Cardiac fibroblast (primary cell): ENCODE measurements at regions not wholly inside any gene's neighbourhood (a gene's known extent, or its start where the extent isn't known, plus 50 kb on each side); places are given as distances from the start of the nearest gene placed in this dataset.

ENCODE experiments used
- DNase-seq, 2 donors: peaks; one replicate each; pipeline versions ENCODE4 v3.0.0 to v3.0.0-alpha.2; 2010; ENCODE audit warnings: low read depth in 2 of 2
- H3K4me3 ChIP-seq, 2 donors: replicated peaks in 1 of 2; 1 replicate in 1 of 2; 2 replicates in 1 of 2; pipeline ENCODE4 v1.5.1; 2011; ENCODE audit warnings: low read depth in 2 of 2, low read length in 2 of 2, mild to moderate bottlenecking in 2 of 2, moderate library complexity in 1 of 2
- CTCF ChIP-seq: IDR thresholded peaks from one replicate; pipeline ENCODE4 v1.5.1; 2011; ENCODE audit warnings: low read depth, mild to moderate bottlenecking, low read length, inconsistent platforms

DNA sequence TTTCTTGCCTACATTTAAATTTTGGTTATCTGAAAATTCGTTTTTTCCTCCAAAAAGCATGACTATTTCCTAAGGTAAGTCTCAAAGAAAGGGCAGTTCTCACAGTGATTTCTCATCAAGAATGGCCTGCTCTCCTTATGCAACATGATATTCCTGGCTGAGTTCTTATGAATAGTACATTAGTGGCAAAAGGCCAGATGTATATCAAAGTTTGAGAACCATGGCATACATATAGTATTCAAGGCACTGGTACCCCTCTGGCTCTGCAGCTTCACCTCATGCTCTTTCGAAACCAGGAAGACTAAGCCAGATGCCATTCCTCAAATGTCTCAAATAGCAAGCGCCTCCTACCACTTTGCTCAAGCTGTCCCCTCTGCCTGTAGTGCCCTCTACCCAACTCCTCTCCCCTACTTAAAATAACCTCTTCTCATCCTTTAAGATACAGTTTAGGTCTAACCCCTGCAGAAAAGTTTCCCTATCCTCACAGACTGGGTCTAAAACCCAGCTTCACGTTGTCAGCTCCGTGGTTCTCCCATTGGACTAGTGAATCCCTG lies 280.3 kb downstream of the HACE1 start:
- H3K4me3 ChIP-seq = no peak overlapping the region
- peak; percentile 32 to 39 for DNase-seq
- no peak for TF ChIP-seq CTCF

- TF ChIP-seq CTCF = no peak
- no peak for DNase-seq
- H3K4me3 ChIP-seq = no peak overlapping the region
Observed at GRCh38 chr6:104575536-104575935, 284.2 kb downstream of the HACE1 start.

DNA sequence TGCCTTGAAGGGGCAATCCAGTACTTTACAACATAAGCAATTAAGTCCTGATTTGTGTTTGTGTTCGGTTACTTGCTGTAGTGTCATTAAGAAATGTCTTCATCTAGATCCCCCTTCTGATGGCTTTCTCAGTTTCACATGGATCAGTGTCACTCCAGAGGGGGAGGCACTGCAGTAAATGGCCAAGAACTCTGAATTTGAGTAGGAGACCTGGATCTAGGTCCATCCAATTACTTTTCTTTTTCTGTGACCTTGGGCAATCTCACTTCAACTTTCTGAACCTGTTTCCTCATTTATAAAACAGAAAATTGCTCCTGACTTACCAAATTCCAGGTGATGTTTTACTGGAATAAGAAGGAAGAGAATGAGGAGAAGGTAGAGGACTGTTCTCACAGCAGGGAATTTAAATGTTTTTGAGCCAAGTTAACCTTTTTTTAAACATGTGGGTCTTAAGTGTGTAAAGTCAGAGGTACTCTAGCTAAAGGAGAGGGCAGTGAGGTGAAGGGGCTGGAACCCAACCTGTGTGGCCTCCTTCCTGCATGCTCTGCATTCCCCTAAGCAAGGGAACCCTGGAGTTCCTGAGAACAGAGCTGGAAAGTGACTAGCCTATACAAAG lies 285.5 kb downstream of the HACE1 start:
- no peak for DNase-seq
- no peak for TF ChIP-seq CTCF
- no peak overlapping the region for H3K4me3 ChIP-seq

GRCh38 chr6:104573350-104573749 lies 286.4 kb downstream of the HACE1 start:
- no peak overlapping the region for H3K4me3 ChIP-seq
- no peak for DNase-seq

DNA sequence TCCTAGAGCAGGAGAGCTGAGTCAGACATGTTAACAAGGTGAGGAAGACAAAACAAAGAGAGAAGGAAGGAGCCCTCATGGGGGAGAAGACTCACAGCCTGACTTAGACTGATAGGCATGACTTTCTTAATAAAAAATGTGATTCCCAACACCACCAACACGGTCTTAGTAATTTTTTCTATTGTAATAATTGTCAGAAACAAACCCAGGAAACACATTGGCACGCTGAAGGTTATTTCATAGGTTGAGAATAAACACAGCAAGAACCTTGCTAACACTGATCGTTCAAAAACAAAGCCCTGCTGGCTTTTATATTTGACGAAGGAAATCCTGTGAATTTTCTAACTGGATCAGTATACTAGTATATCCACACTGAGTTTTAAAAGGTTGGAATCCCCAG lies 286.8 kb downstream of the HACE1 start:
- peak in 1 of 2 donors; percentile 37 for DNase-seq
- H3K4me3 ChIP-seq = no peak overlapping the region
- TF ChIP-seq CTCF = no peak

More at GRCh38 chr6:104573350-104573749, 286.4 kb downstream of the HACE1 start:
- no peak for TF ChIP-seq CTCF

GRCh38 chr6:104566411-104566810 lies 293.3 kb downstream of the HACE1 start:
- TF ChIP-seq CTCF = no peak
- no peak overlapping the region for H3K4me3 ChIP-seq
- peak in 1 of 2 donors; percentile 81 for DNase-seq

DNA sequence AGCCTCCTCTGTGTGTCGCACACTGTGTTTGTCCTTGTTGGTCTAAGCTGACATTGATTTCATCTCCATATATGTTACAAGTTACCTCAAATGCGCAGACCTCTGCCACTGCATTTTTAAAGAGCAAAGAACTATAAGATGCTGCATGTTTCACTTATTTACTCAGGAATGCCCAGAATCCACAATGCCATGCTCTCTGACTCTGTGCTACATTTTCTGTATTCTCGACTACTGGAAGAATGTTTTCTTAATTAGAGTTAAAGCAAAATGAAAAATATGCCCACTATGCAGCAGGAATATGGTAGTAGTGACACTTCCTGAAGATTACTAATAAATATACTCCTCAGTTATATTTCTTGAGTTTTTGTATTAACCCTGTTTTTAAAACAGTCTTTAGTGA lies 296.4 kb downstream of the HACE1 start:
- DNase-seq = no peak
- TF ChIP-seq CTCF = no peak
- no peak overlapping the region for H3K4me3 ChIP-seq
